OCI-LY1 (cell line): ENCODE measurements at regions not wholly inside any gene's neighbourhood (a gene's known extent, or its start where the extent isn't known, plus 50 kb on each side); places are given as distances from the start of the nearest gene placed in this dataset.

ENCODE experiments used
- H2AFZ ChIP-seq: fragments of 200-600 bp; sonication (generic), shearing (Covaris generic); 2 replicates; pipeline ENCODE4 v1.6.0; 2014; ENCODE audit warnings: antibody characterized with exemption, mild to moderate bottlenecking, low read length
- H3F3A ChIP-seq: fragments of 200-600 bp; sonication (generic), shearing (Covaris generic); 2 replicates; pipeline ENCODE4 v1.6.0; 2014; ENCODE audit warnings: mild to moderate bottlenecking, antibody characterized with exemption, low read length, moderate library complexity; ENCODE audit not compliant: insufficient read depth
- H3K27ac ChIP-seq: fragments of 200-600 bp; sonication (generic); 2 replicates; pipeline ENCODE4 v1.5.1; 2014; ENCODE audit warnings: low read length, mixed run types, mild to moderate bottlenecking, low read depth; ENCODE audit not compliant: poor library complexity, severe bottlenecking
- H3K27me3 ChIP-seq: fragments of 200-600 bp; sonication (generic); 2 replicates; pipeline ENCODE4 v1.6.0; 2014; ENCODE audit warnings: antibody characterized with exemption, mild to moderate bottlenecking, low read length, moderate library complexity; ENCODE audit not compliant: insufficient read depth
- H3K36me3 ChIP-seq: fragments of 200-600 bp; sonication (generic); 2 replicates; pipeline ENCODE4 v1.6.1; 2014; ENCODE audit warnings: mild to moderate bottlenecking, antibody characterized with exemption, low read length, moderate library complexity, mixed read lengths; ENCODE audit not compliant: insufficient read depth
- H3K4me1 ChIP-seq: fragments of 200-600 bp; sonication (generic); 2 replicates; pipeline ENCODE4 v1.5.1; 2014; ENCODE audit warnings: mild to moderate bottlenecking, low read length, moderate library complexity; ENCODE audit not compliant: insufficient read depth, severe bottlenecking
- H3K4me2 ChIP-seq: fragments of 200-600 bp; sonication (generic), shearing (Covaris generic); 2 replicates; pipeline ENCODE4 v1.6.1; 2014; ENCODE audit warnings: low read length
- H3K4me3 ChIP-seq: fragments of 200-600 bp; sonication (generic); 2 replicates; pipeline ENCODE4 v1.5.1; 2014; ENCODE audit warnings: low read length, low read depth, mild to moderate bottlenecking, mixed read lengths; ENCODE audit not compliant: poor library complexity, severe bottlenecking
- H3K79me2 ChIP-seq: fragments of 200-600 bp; shearing (Covaris generic); 2 replicates; pipeline ENCODE4 v1.6.1; 2016; ENCODE audit warnings: mixed run types, low read length, mixed read lengths; ENCODE audit not compliant: insufficient read depth
- H3K9ac ChIP-seq: fragments of 200-600 bp; sonication (generic), shearing (Covaris generic); 2 replicates; pipeline ENCODE4 v1.6.1; 2014; ENCODE audit warnings: mild to moderate bottlenecking, low read length, mixed read lengths
- H3K9me2 ChIP-seq: fragments of 200-600 bp; sonication (generic), shearing (Covaris generic); 2 replicates; pipeline ENCODE4 v1.6.1; 2014; ENCODE audit warnings: low read depth, mild to moderate bottlenecking, low read length, mixed read lengths
- H3K9me3 ChIP-seq: fragments of 200-600 bp; shearing (Covaris generic); 2 replicates; pipeline ENCODE4 v1.6.1; 2014; ENCODE audit warnings: low read length, mixed read lengths
- H4K20me1 ChIP-seq: fragments of 200-600 bp; sonication (generic), shearing (Covaris generic); 2 replicates; pipeline ENCODE4 v1.6.0; 2016; ENCODE audit warnings: mild to moderate bottlenecking, low read length; ENCODE audit not compliant: insufficient read depth
- CTCF ChIP-seq: fragments of 200-600 bp; sonication (generic), shearing (Covaris generic); IDR thresholded peaks from 2 replicates; pipeline ENCODE4 v1.5.1; 2017; ENCODE audit warnings: mild to moderate bottlenecking, antibody characterized with exemption, low read length, moderate library complexity, mixed read lengths
- EZH2 ChIP-seq: fragments of 200-600 bp; sonication (generic), shearing (Covaris generic); IDR thresholded peaks from 2 replicates; pipeline ENCODE4 v1.8.0; 2017; ENCODE audit warnings: borderline replicate concordance, mixed run types, mild to moderate bottlenecking, antibody characterized with exemption, low read length, moderate library complexity, mixed read lengths

GRCh38 chr1:29713857-29714256 lies 477.5 kb downstream of the PTPRU start:
- Histone ChIP-seq H3K4me1 (no peaks in the 10 kb centered on the region), H3K4me3 (no peak overlapping the region), H3K9me3 (no peaks in the 10 kb centered on the region), H3K36me3 (no peaks in the 10 kb centered on the region), H3K9ac (no peak overlapping the region), H3K79me2 (no peaks in the 10 kb centered on the region), H3K9me2 (no peaks in the 10 kb centered on the region), H2AFZ (no peak overlapping the region), H3K27ac (no peak overlapping the region), H4K20me1 (no peaks in the 10 kb centered on the region), H3K27me3 (no peaks in the 10 kb centered on the region; the same call in 1 of the 2 replicates), H3K4me2 (no peak overlapping the region), H3F3A (no peaks in the 10 kb centered on the region)
- no peak for TF ChIP-seq EZH2
- peak; percentile 28; the same call in 1 of the 2 replicates for TF ChIP-seq CTCF

DNA sequence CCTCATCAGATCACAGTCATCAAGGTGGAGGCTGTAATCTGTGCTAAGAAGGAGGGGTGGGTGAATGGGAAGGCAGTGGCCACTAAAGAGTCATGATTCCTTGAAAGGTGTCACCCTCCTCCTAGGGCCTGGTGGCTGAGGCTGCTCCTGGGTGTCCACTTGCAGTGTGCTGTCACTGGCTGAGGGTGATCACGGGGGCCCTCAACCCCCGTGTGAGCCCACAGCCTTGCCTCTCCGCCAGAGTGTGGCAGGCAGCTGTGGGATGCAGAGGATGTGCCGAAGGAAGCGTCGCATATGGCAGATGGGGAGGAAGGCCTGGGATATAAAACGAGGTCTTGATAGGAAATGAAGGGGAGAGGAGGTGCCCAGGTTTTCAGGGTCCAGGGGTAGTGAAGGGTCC lies 476.5 kb downstream of the PTPRU start:
- Histone ChIP-seq H3K9me2 (no peaks in the 10 kb centered on the region), H3K27me3 (peaks cover 4% of the 10 kb centered on the region; the same call in 1 of the 2 replicates), H3K9ac (no peak overlapping the region), H3K9me3 (no peaks in the 10 kb centered on the region), H3K4me3 (no peak overlapping the region), H2AFZ (no peak overlapping the region), H3K27ac (no peak overlapping the region), H3K36me3 (no peaks in the 10 kb centered on the region), H3K79me2 (no peaks in the 10 kb centered on the region), H4K20me1 (no peaks in the 10 kb centered on the region), H3F3A (no peaks in the 10 kb centered on the region), H3K4me1 (no peaks in the 10 kb centered on the region), H3K4me2 (no peak overlapping the region)
- TF ChIP-seq EZH2 (no peak), CTCF (no peak)

- Histone ChIP-seq H3K4me1 (no peaks in the 10 kb centered on the region), H3F3A (no peaks in the 10 kb centered on the region), H4K20me1 (no peaks in the 10 kb centered on the region), H3K36me3 (no peaks in the 10 kb centered on the region), H2AFZ (no peak overlapping the region), H3K27me3 (peaks cover 4% of the 10 kb centered on the region; the same call in 1 of the 2 replicates), H3K4me2 (no peak overlapping the region), H3K9me3 (no peaks in the 10 kb centered on the region), H3K27ac (no peak overlapping the region), H3K4me3 (no peak overlapping the region), H3K9me2 (no peaks in the 10 kb centered on the region), H3K9ac (no peak overlapping the region), H3K79me2 (no peaks in the 10 kb centered on the region)
- no peak for TF ChIP-seq EZH2
- TF ChIP-seq CTCF: no peak
Observed at GRCh38 chr1:29712284-29712651, 475.9 kb downstream of the PTPRU start.
